Testis (tissue), 2 donors: ENCODE measurements at regions not wholly inside any gene's neighbourhood (a gene's known extent, or its start where the extent isn't known, plus 50 kb on each side); places are given as distances from the start of the nearest gene placed in this dataset.

ENCODE experiments used
- DNase-seq: peaks from one replicate; pipeline ENCODE4 v3.0.0-alpha.2; 2019
- H3K27ac ChIP-seq, 2 donors: fragments of 200-600 bp; sonication (generic); one replicate each; pipeline ENCODE4 v1.5.1; 2019
- H3K27me3 ChIP-seq: fragments of 200-600 bp; sonication (generic); one replicate; pipeline ENCODE4 v1.5.1; 2019
- H3K36me3 ChIP-seq: fragments of 200-600 bp; sonication (generic); one replicate; pipeline ENCODE4 v1.5.1; 2017; ENCODE audit warnings: low read depth; ENCODE audit errors: missing control alignments
- H3K4me1 ChIP-seq: fragments of 200-600 bp; sonication (generic); one replicate; pipeline ENCODE4 v1.5.1; 2019
- H3K4me3 ChIP-seq, 2 donors: fragments of 200-600 bp; sonication (generic); one replicate each; pipeline ENCODE4 v1.5.1; 2017 to 2019
- H3K9me3 ChIP-seq: fragments of 200-600 bp; sonication (generic); one replicate; pipeline ENCODE4 v1.5.1; 2017
- CTCF ChIP-seq, 3 experiments: fragments of 450-650 bp in 2 of 3; fragments of 200-600 bp in 1 of 3; sonication (generic) in 1 of 3; IDR thresholded peaks; one replicate each; pipeline ENCODE4 v1.5.1; 2016 to 2019; ENCODE audit warnings: antibody characterized with exemption in 3 of 3, mild to moderate bottlenecking in 2 of 3, moderate library complexity in 1 of 3
- POLR2A ChIP-seq: fragments of 450-650 bp; IDR thresholded peaks from one replicate; pipeline ENCODE4 v1.6.1; 2017; ENCODE audit warnings: antibody characterized with exemption, mild to moderate bottlenecking, moderate library complexity
- WGBS, 2 donors: methylation state at CpG; one replicate each; pipeline ENCODE4 v1.1.5; 2018; 5-methylcytosine and 5-hydroxymethylcytosine counted together
- intact Hi-C: fragments of 100-400 bp; cut with DNase I; formaldehyde crosslinking; loops from one replicate; pipeline ENCODE4 v1.15.1; 2023; ENCODE audit warnings: low total_unique reads

GRCh38 chr3:162956711-162957110 is 1460.1 kb downstream of the OTOL1 start:
- Histone ChIP-seq H3K27me3 (no peaks in the 10 kb centered on the region), H3K4me1 (no peaks in the 10 kb centered on the region), H3K9me3 (no peaks in the 10 kb centered on the region), H3K27ac (no peak overlapping the region), H3K36me3 (no peaks in the 10 kb centered on the region), H3K4me3 (no peak overlapping the region)
- intact Hi-C loops, result no loop called here
- no peak for TF ChIP-seq CTCF (IDR thresholded peaks at IDR 0.05)
- TF ChIP-seq POLR2A, result no peak
- no peak for DNase-seq

DNA sequence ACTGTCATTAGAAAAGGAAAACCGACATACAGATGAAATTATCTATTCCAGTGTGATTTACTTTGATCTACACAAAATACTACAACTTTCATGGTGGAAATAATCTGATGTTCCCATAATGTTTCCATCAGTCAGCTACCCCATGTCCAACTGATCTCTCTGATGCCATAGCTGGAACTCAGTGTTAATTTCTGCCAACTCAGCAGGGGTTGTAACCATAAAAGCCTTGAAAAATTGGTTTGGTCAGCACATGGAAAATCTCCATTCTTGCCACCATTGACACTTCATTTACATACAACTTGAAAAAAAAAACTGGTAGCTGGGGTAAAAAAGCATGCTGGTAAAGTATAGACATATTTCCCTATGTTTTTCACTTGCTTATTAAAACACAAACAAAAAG is 1463.7 kb downstream of the OTOL1 start:
- 88 to 97% methylated on average over 1 of the region's 1 CpG for WGBS, 2 donors
- H3K36me3 ChIP-seq, result no peaks in the 10 kb centered on the region
- no peak overlapping the region for H3K4me3 ChIP-seq
- no peak for TF ChIP-seq POLR2A
- TF ChIP-seq CTCF (IDR thresholded peaks at IDR 0.05), result no peak
- intact Hi-C loops, result no loop called here
- H3K27me3 ChIP-seq, result no peaks in the 10 kb centered on the region
- no peaks in the 10 kb centered on the region for H3K9me3 ChIP-seq
- H3K4me1 ChIP-seq, result no peaks in the 10 kb centered on the region
- DNase-seq, result no peak
- no peak overlapping the region for H3K27ac ChIP-seq

DNA sequence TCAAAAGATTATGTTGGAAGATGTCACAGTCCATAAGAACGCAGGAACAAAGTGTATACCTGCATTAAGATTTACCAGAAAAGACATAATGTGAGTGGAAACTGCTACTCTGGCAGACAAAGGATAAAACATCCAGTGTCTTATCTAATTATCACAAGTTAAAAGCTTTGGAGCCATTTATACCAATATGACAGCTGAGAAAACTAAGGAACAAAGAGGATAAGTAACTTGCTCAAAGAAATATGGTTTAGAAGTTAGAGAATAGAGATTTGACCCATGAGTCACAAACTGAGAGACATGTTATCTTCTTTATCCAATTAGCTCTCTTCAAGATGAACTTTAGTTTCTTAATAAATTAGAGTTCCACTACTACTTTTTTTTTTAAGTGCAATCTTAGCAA is 1473.7 kb downstream of the OTOL1 start:
- no peaks in the 10 kb centered on the region for H3K27me3 ChIP-seq
- no peak overlapping the region for H3K27ac ChIP-seq
- WGBS, 2 donors, result 71 to 93% methylated on average over 1 of the region's 1 CpG

GRCh38 chr3:162971715-162972114 is 1475.1 kb downstream of the OTOL1 start:
- H3K27me3 ChIP-seq, result no peaks in the 10 kb centered on the region
- no peaks in the 10 kb centered on the region for H3K36me3 ChIP-seq
- no peaks in the 10 kb centered on the region for H3K4me1 ChIP-seq
- DNase-seq, result no peak
- 79 to 97% methylated on average over 2 of the region's 2 CpGs for WGBS, 2 donors
- no peak overlapping the region for H3K27ac ChIP-seq
- no peaks in the 10 kb centered on the region for H3K9me3 ChIP-seq
- intact Hi-C loops, result no loop called here
- TF ChIP-seq POLR2A (no peak), CTCF (IDR thresholded peaks at IDR 0.05) (no peak)
- H3K4me3 ChIP-seq, result no peak overlapping the region

More for the DNA sequence above, 1473.7 kb downstream of the OTOL1 start:
- no peak for DNase-seq
- Histone ChIP-seq H3K4me3 (no peak overlapping the region), H3K9me3 (no peaks in the 10 kb centered on the region), H3K4me1 (no peaks in the 10 kb centered on the region), H3K36me3 (no peaks in the 10 kb centered on the region)
- intact Hi-C loops, result no loop called here
- TF ChIP-seq POLR2A (no peak), CTCF (IDR thresholded peaks at IDR 0.05) (no peak)

- Histone ChIP-seq H3K4me1 (no peaks in the 10 kb centered on the region), H3K27ac (no peak overlapping the region), H3K36me3 (no peaks in the 10 kb centered on the region), H3K27me3 (no peaks in the 10 kb centered on the region), H3K9me3 (no peaks in the 10 kb centered on the region), H3K4me3 (no peak overlapping the region)
- TF ChIP-seq CTCF (IDR thresholded peaks at IDR 0.05) (no peak), POLR2A (no peak)
- DNase-seq, result no peak
- intact Hi-C loops, result no loop called here
These were observed 1476.9 kb downstream of the OTOL1 start for GRCh38 chr3:162973428-162973917.
